Neural crest cell (in vitro differentiated cells): ENCODE measurements at regions not wholly inside any gene's neighbourhood (a gene's known extent, or its start where the extent isn't known, plus 50 kb on each side); places are given as distances from the start of the nearest gene placed in this dataset.

Experiments
- DNase-seq: peaks from one replicate; pipeline ENCODE4 v3.0.0; 2021; ENCODE audit warnings: low read depth, mixed read lengths, low spot score
- H3K27ac Mint-ChIP-seq: one replicate; pipeline ENCODE4 v1.8.0; 2021; ENCODE audit warnings: mild to moderate bottlenecking, mixed read lengths; ENCODE audit not compliant: unreplicated experiment
- H3K27me3 Mint-ChIP-seq: 2 replicates; pipeline ENCODE4 v1.8.0; 2021; ENCODE audit warnings: low read depth, mild to moderate bottlenecking, mixed read lengths
- H3K36me3 Mint-ChIP-seq: 2 replicates; pipeline ENCODE4 v1.8.0; 2021; ENCODE audit warnings: low read depth, mild to moderate bottlenecking, mixed read lengths
- H3K4me1 Mint-ChIP-seq: 2 replicates; pipeline ENCODE4 v1.8.0; 2021; ENCODE audit warnings: mixed read lengths
- H3K4me3 Mint-ChIP-seq: one replicate; pipeline ENCODE4 v1.8.0; 2021; ENCODE audit warnings: mild to moderate bottlenecking, mixed read lengths
- H3K9me3 Mint-ChIP-seq: 2 replicates; pipeline ENCODE4 v1.8.0; 2021; ENCODE audit warnings: mixed read lengths
- TF ChIP-seq, protein P1 (sequence below): fragments of 200-600 bp; sonication (generic); conservative IDR thresholded peaks from 2 replicates; pipeline ENCODE4 v1.5.0; 2021; ENCODE audit warnings: antibody characterized with exemption, mild to moderate bottlenecking

DNA sequence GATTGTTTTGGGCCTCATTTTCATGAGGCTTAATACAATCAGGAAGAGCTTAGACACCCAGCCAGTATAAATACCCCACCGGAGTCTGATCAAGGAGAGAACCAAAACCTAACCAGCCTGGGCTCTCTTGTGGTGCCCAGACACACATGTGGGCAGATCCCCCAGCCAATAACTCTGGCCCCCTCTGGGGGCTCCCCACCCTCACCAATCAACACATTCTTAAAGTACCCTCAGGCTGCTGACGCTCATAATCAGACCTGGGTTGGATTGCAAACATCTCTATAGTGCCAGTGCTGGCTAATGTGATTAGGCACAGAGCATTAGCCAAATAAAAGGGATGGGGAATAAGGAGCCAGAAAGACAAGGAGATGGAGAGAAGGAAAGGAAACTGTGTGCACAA, 329.6 kb downstream of the BCL11A start:
- Mint-ChIP-seq H3K9me3 (peaks cover 3% of the 10 kb centered on the region), H3K4me3 (no peak overlapping the region), H3K36me3 (peaks cover 3% of the 10 kb centered on the region), H3K27me3 (no peaks in the 10 kb centered on the region), H3K27ac (no peak overlapping the region), H3K4me1 (no peaks in the 10 kb centered on the region)
- DNase-seq = no peak
- TF ChIP-seq, protein P1, sequence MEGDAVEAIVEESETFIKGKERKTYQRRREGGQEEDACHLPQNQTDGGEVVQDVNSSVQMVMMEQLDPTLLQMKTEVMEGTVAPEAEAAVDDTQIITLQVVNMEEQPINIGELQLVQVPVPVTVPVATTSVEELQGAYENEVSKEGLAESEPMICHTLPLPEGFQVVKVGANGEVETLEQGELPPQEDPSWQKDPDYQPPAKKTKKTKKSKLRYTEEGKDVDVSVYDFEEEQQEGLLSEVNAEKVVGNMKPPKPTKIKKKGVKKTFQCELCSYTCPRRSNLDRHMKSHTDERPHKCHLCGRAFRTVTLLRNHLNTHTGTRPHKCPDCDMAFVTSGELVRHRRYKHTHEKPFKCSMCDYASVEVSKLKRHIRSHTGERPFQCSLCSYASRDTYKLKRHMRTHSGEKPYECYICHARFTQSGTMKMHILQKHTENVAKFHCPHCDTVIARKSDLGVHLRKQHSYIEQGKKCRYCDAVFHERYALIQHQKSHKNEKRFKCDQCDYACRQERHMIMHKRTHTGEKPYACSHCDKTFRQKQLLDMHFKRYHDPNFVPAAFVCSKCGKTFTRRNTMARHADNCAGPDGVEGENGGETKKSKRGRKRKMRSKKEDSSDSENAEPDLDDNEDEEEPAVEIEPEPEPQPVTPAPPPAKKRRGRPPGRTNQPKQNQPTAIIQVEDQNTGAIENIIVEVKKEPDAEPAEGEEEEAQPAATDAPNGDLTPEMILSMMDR = no peak

DNA sequence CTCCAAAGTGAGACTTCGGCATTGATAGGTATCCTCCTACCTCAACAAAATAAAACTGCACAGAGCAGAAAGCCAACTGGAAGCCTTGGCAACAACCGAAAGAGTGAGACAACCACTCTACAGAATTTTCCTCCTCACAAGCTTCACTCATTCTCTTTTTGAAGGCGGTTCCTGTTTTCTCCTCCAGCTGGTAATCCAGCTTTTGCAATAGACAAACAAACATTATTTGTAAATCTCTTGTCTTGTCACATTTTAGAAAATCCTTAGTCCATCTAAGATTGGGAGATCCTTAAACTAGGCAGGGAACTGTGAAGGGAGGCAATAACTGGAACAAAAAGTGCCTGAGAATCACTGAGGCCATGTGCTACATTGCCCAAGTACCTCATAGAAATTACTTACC, 332.4 kb downstream of the BCL11A start:
- Mint-ChIP-seq H3K9me3 (no peaks in the 10 kb centered on the region), H3K36me3 (no peaks in the 10 kb centered on the region), H3K27me3 (no peaks in the 10 kb centered on the region), H3K4me3 (no peak overlapping the region), H3K27ac (no peak overlapping the region), H3K4me1 (no peaks in the 10 kb centered on the region)
- DNase-seq = no peak
- TF ChIP-seq, protein P1 = no peak

DNA sequence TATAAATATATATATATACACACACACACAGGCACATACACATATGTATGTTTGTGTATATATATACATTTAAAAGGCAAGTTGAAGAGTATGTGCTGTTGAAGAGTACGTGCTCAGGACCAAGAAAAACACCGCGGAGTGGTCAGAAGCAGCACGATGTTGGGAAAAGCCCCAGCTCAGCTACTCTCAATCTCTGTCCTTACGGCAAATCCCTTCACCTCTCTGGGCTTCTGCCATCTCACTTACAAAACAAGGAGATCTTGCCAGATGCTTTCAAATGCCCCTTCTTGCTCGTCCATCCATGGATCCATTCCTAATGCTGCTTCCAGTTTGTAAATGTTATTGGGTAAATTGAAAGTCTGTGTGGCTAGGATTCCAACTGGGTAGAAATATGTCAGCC, 333.9 kb downstream of the BCL11A start:
- Mint-ChIP-seq H3K4me3 (no peak overlapping the region), H3K27ac (no peak overlapping the region), H3K36me3 (no peaks in the 10 kb centered on the region), H3K9me3 (no peaks in the 10 kb centered on the region), H3K27me3 (no peaks in the 10 kb centered on the region), H3K4me1 (peaks cover 8% of the 10 kb centered on the region)
- DNase-seq = no peak
- TF ChIP-seq, protein P1 = no peak

DNA sequence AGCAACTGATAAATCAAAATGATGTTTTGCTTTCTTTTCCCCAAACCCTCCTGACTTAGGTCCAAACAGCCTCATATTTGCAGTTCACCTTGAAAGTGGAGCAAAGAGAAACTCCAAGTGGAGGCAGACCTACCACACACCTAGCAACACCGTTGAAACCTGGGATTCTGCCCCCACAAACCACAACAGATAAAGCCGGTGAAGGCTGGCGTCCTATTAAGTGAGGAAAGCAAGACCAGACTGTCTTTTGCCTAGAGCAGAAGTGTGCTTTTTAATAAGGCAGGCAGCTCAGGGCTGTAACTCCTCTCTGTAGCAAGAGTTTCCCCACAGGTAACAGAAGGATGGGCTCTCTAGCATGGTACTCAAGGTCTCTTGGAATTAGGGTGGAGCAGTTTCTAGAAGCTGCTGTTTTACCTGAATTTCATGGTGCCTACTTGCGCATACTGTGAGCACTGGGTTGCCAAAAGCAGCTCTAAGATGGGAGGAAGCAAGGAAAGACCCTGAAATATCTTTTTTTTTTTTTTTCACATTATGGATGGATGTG, 336.9 kb downstream of the BCL11A start:
- Mint-ChIP-seq H3K9me3 (no peaks in the 10 kb centered on the region), H3K27ac (no peak overlapping the region), H3K4me3 (no peak overlapping the region), H3K36me3 (no peaks in the 10 kb centered on the region), H3K27me3 (no peaks in the 10 kb centered on the region), H3K4me1 (peaks cover 27% of the 10 kb centered on the region)
- TF ChIP-seq, protein P1 = no peak
- DNase-seq = no peak

GRCh38 chr2:60215386-60215901, 338.0 kb downstream of the BCL11A start:
- DNase-seq = no peak
- Mint-ChIP-seq H3K27me3 (no peaks in the 10 kb centered on the region), H3K36me3 (no peaks in the 10 kb centered on the region), H3K27ac (peak overlapping the region; percentile 83), H3K4me1 (peaks cover 27% of the 10 kb centered on the region), H3K9me3 (no peaks in the 10 kb centered on the region), H3K4me3 (no peak overlapping the region)
- TF ChIP-seq, protein P1 = no peak

DNA sequence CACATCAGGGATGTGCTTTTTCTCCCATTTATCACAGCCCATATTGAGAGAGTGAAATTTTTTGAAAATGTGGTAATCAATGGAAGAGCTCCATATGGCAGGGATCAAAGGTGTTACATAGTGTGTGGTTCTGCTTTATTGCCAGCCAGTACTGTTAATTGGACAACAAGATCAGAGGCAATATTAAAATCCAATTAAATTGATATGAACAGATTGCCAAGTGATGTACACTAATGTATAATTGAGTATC, 338.9 kb downstream of the BCL11A start:
- no peak overlapping the region for H3K27ac Mint-ChIP-seq
- TF ChIP-seq, protein P1 = no peak
- H3K4me3 Mint-ChIP-seq = no peak overlapping the region
- H3K4me1 Mint-ChIP-seq = peaks cover 27% of the 10 kb centered on the region
- H3K27me3 Mint-ChIP-seq = no peaks in the 10 kb centered on the region
- H3K9me3 Mint-ChIP-seq = no peaks in the 10 kb centered on the region
- DNase-seq = no peak
- no peaks in the 10 kb centered on the region for H3K36me3 Mint-ChIP-seq
